22Rv1 (cell line): ENCODE measurements at regions not wholly inside any gene's neighbourhood (a gene's known extent, or its start where the extent isn't known, plus 50 kb on each side); places are given as distances from the start of the nearest gene placed in this dataset.

Experiments used
- ZFX ChIP-seq: fragments of 450-650 bp; IDR thresholded peaks from 2 replicates; pipeline ENCODE4 v1.6.1; 2017; ENCODE audit warnings: antibody characterized with exemption, borderline replicate concordance
- TF ChIP-seq, protein P1 (sequence below): fragments of 450-650 bp; IDR thresholded peaks from 2 replicates; pipeline ENCODE4 v1.5.1; 2017; ENCODE audit warnings: mild to moderate bottlenecking

- TF ChIP-seq, protein P1, sequence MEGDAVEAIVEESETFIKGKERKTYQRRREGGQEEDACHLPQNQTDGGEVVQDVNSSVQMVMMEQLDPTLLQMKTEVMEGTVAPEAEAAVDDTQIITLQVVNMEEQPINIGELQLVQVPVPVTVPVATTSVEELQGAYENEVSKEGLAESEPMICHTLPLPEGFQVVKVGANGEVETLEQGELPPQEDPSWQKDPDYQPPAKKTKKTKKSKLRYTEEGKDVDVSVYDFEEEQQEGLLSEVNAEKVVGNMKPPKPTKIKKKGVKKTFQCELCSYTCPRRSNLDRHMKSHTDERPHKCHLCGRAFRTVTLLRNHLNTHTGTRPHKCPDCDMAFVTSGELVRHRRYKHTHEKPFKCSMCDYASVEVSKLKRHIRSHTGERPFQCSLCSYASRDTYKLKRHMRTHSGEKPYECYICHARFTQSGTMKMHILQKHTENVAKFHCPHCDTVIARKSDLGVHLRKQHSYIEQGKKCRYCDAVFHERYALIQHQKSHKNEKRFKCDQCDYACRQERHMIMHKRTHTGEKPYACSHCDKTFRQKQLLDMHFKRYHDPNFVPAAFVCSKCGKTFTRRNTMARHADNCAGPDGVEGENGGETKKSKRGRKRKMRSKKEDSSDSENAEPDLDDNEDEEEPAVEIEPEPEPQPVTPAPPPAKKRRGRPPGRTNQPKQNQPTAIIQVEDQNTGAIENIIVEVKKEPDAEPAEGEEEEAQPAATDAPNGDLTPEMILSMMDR = no peak
- no peak for TF ChIP-seq ZFX
Observed at GRCh38 chr16:79303959-79304387, 296.6 kb downstream of the MAF start.
